NB4 (cell line): ENCODE measurements at regions not wholly inside any gene's neighbourhood (a gene's known extent, or its start where the extent isn't known, plus 50 kb on each side); places are given as distances from the start of the nearest gene placed in this dataset.

ENCODE experiments used
- DNase-seq: peaks from one replicate; pipeline ENCODE4 v3.0.0; 2010; ENCODE audit warnings: low read depth
- H3K4me3 ChIP-seq: one replicate; pipeline ENCODE4 v1.5.1; 2011; ENCODE audit warnings: mild to moderate bottlenecking, low read depth, low read length, moderate library complexity
- MYC ChIP-seq: IDR thresholded peaks from 2 replicates; pipeline ENCODE4 v1.6.1; 2011; ENCODE audit warnings: low read depth, low read length
- POLR2A ChIP-seq: IDR thresholded peaks from 2 replicates; pipeline ENCODE4 v1.6.1; 2011; ENCODE audit warnings: mild to moderate bottlenecking; ENCODE audit not compliant: insufficient read length; ENCODE audit errors: extremely low read depth
- TF ChIP-seq, protein P1 (sequence below): IDR thresholded peaks from one replicate; pipeline ENCODE4 v1.5.1; 2012; ENCODE audit warnings: low read depth, low read length
- TF ChIP-seq, protein P2 (sequence below): IDR thresholded peaks from 2 replicates; pipeline ENCODE4 v1.6.1; 2011; ENCODE audit warnings: low read depth, low read length

DNA sequence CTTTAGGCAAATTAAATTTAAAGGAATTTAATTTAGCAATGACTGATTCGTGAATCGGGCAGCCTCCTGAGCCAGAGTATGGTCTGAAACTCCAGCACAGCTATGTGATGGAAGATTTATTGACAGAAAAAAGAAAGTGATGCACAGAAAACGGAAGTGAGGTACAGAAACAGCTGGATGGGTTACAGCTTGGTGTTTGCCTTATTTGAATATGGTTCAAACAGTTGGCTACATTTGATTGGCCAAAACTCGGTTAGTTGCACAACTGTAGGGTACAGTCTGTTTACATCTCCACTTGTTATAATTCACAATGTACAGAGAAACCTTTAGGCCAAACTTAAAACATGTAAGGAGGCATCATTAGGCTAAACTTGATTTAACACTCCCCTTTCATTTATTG is 1716.1 kb upstream of the C9orf72 start:
- TF ChIP-seq, protein P1, sequence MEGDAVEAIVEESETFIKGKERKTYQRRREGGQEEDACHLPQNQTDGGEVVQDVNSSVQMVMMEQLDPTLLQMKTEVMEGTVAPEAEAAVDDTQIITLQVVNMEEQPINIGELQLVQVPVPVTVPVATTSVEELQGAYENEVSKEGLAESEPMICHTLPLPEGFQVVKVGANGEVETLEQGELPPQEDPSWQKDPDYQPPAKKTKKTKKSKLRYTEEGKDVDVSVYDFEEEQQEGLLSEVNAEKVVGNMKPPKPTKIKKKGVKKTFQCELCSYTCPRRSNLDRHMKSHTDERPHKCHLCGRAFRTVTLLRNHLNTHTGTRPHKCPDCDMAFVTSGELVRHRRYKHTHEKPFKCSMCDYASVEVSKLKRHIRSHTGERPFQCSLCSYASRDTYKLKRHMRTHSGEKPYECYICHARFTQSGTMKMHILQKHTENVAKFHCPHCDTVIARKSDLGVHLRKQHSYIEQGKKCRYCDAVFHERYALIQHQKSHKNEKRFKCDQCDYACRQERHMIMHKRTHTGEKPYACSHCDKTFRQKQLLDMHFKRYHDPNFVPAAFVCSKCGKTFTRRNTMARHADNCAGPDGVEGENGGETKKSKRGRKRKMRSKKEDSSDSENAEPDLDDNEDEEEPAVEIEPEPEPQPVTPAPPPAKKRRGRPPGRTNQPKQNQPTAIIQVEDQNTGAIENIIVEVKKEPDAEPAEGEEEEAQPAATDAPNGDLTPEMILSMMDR, result no peak
- TF ChIP-seq, protein P2, sequence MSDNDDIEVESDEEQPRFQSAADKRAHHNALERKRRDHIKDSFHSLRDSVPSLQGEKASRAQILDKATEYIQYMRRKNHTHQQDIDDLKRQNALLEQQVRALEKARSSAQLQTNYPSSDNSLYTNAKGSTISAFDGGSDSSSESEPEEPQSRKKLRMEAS, result no peak
- TF ChIP-seq POLR2A (no peak), MYC (no peak)
- no peak overlapping the region for H3K4me3 ChIP-seq
- DNase-seq, result no peak

DNA sequence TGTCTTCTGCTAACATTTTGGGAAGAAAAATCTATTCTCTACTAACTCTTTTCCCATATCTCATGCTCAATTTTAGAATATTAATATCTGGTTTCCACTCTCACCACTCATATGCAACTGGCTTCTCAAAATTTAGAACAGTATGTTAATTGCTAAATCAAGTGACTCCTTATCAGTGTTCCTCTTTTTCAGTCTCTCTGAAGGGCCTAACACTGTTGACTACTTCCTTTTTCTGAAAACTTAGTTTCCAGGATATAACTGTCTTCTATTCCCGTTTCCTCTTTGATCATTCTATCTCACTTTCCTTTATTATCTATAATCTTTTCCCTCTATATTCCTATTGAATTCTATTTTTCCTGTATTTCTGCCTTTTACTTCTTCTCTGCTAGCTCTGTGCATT is 1717.2 kb upstream of the C9orf72 start:
- TF ChIP-seq MYC, result no peak
- TF ChIP-seq POLR2A, result no peak
- TF ChIP-seq, protein P1, result no peak
- TF ChIP-seq, protein P2, result no peak
- no peak overlapping the region for H3K4me3 ChIP-seq
- peak; percentile 51 for DNase-seq

DNA sequence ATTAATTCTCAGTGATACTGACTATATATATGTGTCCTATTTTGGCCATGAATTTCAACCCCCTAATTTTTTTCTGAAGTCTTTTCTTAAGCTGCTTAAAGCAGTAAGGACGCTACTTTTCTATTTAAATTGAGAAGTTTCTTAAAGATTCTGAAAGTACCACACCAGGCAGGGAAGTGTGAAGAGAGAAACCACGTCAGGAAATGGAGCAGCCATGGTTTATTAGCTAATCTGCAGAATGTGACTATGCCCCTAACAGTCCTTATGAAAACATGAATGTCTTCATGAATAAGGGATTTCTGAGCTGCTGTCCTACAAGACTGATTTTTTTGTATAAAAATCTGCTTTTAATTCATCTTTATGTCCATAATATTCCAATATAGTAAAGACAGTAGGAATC is 1724.3 kb upstream of the C9orf72 start:
- H3K4me3 ChIP-seq, result no peak overlapping the region
- DNase-seq, result no peak
- TF ChIP-seq, protein P1, result no peak
- TF ChIP-seq POLR2A (no peak), MYC (no peak)

DNA sequence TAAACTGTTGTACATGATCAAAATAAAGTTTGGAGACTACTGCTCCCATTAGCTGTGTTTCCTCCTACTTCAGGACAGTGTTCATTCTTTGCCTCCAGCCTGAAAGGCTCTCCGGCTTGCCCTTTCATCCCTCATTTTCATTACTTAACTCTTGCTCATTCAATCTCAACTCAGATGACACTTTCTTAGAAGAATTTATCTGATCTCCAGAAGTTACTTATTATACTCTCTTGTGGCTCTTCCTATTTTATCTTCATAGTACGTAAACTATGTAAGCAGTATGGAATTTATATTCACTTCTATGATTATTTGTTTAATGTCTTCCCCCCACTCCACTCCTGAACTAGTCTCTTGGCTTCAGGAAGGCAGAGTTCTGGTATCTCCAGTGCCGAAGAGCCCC is 1737.9 kb upstream of the C9orf72 start:
- TF ChIP-seq MYC (no peak), POLR2A (no peak)
- TF ChIP-seq, protein P1, result no peak
- TF ChIP-seq, protein P2, result no peak
- DNase-seq, result no peak
- no peak overlapping the region for H3K4me3 ChIP-seq

DNA sequence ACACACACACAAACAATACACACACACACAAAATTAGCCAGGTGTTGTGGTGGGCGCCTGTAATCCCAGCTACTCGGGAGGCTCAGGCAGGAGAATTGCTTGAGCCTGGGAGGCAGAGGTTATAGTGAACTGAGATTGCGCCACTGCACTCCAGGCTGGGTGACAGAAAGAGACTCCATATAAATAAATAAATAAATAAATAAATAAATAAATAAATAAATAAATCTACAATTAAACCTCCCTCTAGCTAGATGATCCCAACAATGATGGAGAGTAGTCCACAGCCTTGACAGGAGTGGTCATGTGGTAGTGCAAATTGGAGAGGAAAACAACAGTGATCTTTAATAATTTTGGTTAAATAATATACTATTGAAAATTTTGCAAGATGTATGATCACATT is 1739.0 kb upstream of the C9orf72 start:
- DNase-seq, result no peak
- TF ChIP-seq, protein P2, result no peak
- TF ChIP-seq POLR2A (no peak), MYC (no peak)
- TF ChIP-seq, protein P1, result no peak
- no peak overlapping the region for H3K4me3 ChIP-seq
